DND-41 (cell line): ENCODE measurements at regions not wholly inside any gene's neighbourhood (a gene's known extent, or its start where the extent isn't known, plus 50 kb on each side); places are given as distances from the start of the nearest gene placed in this dataset.

ENCODE experiments used
- ATAC-seq: fragments of 200-7000 bp; cut with Tn5 transposase; 3 replicates; pipeline ENCODE4 v1.9.1; 2021; ENCODE audit warnings: low read depth; ENCODE audit not compliant: insufficient read depth
- DNase-seq: peaks from one replicate; pipeline ENCODE4 v3.0.0-alpha.2; 2020
- H2AFZ ChIP-seq: 2 replicates; pipeline ENCODE4 v1.6.0; 2012; ENCODE audit warnings: low read depth, low read length
- H3K27ac ChIP-seq: 2 replicates; pipeline ENCODE4 v1.5.1; 2012; ENCODE audit warnings: low read length, inconsistent platforms
- H3K27me3 ChIP-seq: fragments of 200-600 bp; sonication (generic); 2 replicates; pipeline ENCODE4 v1.6.0; 2012; ENCODE audit warnings: low read length, mild to moderate bottlenecking, inconsistent platforms; ENCODE audit not compliant: insufficient read depth, poor library complexity
- H3K36me3 ChIP-seq: 2 replicates; pipeline ENCODE4 v1.5.1; 2012; ENCODE audit warnings: low read length, inconsistent platforms; ENCODE audit not compliant: insufficient read depth
- H3K4me1 ChIP-seq: 2 replicates; pipeline ENCODE4 v1.5.1; 2012; ENCODE audit warnings: mild to moderate bottlenecking, low read length; ENCODE audit not compliant: insufficient read depth
- H3K4me2 ChIP-seq: 2 replicates; pipeline ENCODE4 v1.6.0; 2012; ENCODE audit warnings: mild to moderate bottlenecking, moderate library complexity, low read length, inconsistent platforms; ENCODE audit not compliant: insufficient read depth
- H3K4me3 ChIP-seq, 2 experiments: fragments of 200-600 bp in 1 of 2; shearing (Covaris generic) in 1 of 2; 2 replicates each; pipeline ENCODE4 v1.5.1; 2012 to 2016; ENCODE audit warnings: inconsistent platforms in 2 of 2, low read length in 2 of 2, mild to moderate bottlenecking in 2 of 2, low read depth in 1 of 2, moderate library complexity in 1 of 2
- H3K79me2 ChIP-seq: 2 replicates; pipeline ENCODE4 v1.6.0; 2012; ENCODE audit warnings: low read length, inconsistent platforms; ENCODE audit not compliant: insufficient read depth
- H3K9ac ChIP-seq: 2 replicates; pipeline ENCODE4 v1.6.0; 2012; ENCODE audit warnings: low read depth, mild to moderate bottlenecking, inconsistent platforms, low read length, moderate library complexity
- H3K9me3 ChIP-seq: 2 replicates; pipeline ENCODE4 v1.5.1; 2012; ENCODE audit warnings: low read length, moderate library complexity, mild to moderate bottlenecking, inconsistent platforms; ENCODE audit not compliant: insufficient read depth, severe bottlenecking
- H4K20me1 ChIP-seq: 2 replicates; pipeline ENCODE4 v1.6.0; 2012; ENCODE audit warnings: low read length; ENCODE audit not compliant: insufficient read depth
- CTCF ChIP-seq: IDR thresholded peaks from 2 replicates; pipeline ENCODE4 v1.5.1; 2012; ENCODE audit warnings: borderline replicate concordance, low read length, moderate library complexity, mild to moderate bottlenecking; ENCODE audit not compliant: poor library complexity, severe bottlenecking; ENCODE audit errors: extremely low read depth
- EZH2 ChIP-seq: IDR thresholded peaks from 3 replicates; pipeline ENCODE4 v1.6.1; 2012; ENCODE audit warnings: borderline replicate concordance, low read depth, mild to moderate bottlenecking, moderate library complexity, low read length, inconsistent platforms; ENCODE audit not compliant: severe bottlenecking

- Histone ChIP-seq H3K27ac (no peak overlapping the region), H4K20me1 (no peaks in the 10 kb centered on the region), H3K4me1 (peaks cover 16% of the 10 kb centered on the region), H3K79me2 (no peaks in the 10 kb centered on the region), H3K4me3 (no peak overlapping the region), H2AFZ (no peak overlapping the region), H3K27me3 (no peaks in the 10 kb centered on the region), H3K9ac (no peak overlapping the region), H3K36me3 (no peaks in the 10 kb centered on the region), H3K9me3 (no peaks in the 10 kb centered on the region), H3K4me2 (no peak overlapping the region)
- ATAC-seq, result no peak
- no peak for DNase-seq
- no peak for TF ChIP-seq CTCF
- no peak for TF ChIP-seq EZH2
Measured at GRCh38 chr2:215830304-215830703, 183.0 kb downstream of the MREG start.

GRCh38 chr2:215829261-215829660 lies 184.1 kb downstream of the MREG start:
- no peaks in the 10 kb centered on the region for H3K36me3 ChIP-seq
- H3K4me3 ChIP-seq, result no peak overlapping the region
- H3K79me2 ChIP-seq, result no peaks in the 10 kb centered on the region
- ATAC-seq (no peak), DNase-seq (no peak)
- no peaks in the 10 kb centered on the region for H4K20me1 ChIP-seq
- TF ChIP-seq EZH2 (no peak), CTCF (no peak)
- H3K27me3 ChIP-seq, result no peaks in the 10 kb centered on the region
- peaks cover 16% of the 10 kb centered on the region for H3K4me1 ChIP-seq
- H3K27ac ChIP-seq, result no peak overlapping the region
- H2AFZ ChIP-seq, result no peak overlapping the region
- no peak overlapping the region for H3K9ac ChIP-seq
- no peak overlapping the region for H3K4me2 ChIP-seq
- H3K9me3 ChIP-seq, result no peaks in the 10 kb centered on the region

GRCh38 chr2:215828528-215829184 lies 184.7 kb downstream of the MREG start:
- Histone ChIP-seq H3K27me3 (no peaks in the 10 kb centered on the region), H3K9ac (no peak overlapping the region), H3K36me3 (no peaks in the 10 kb centered on the region), H3K4me3 (no peak overlapping the region), H3K4me2 (no peak overlapping the region), H3K4me1 (peaks cover 16% of the 10 kb centered on the region), H4K20me1 (no peaks in the 10 kb centered on the region), H3K9me3 (no peaks in the 10 kb centered on the region), H3K27ac (no peak overlapping the region), H2AFZ (no peak overlapping the region), H3K79me2 (no peaks in the 10 kb centered on the region)
- TF ChIP-seq CTCF (peak; percentile 70), EZH2 (no peak)
- DNase-seq (peak; percentile 43), ATAC-seq (peak; percentile 64)
